Mesodermal cell (in vitro differentiated cells): ENCODE measurements at regions not wholly inside any gene's neighbourhood (a gene's known extent, or its start where the extent isn't known, plus 50 kb on each side); places are given as distances from the start of the nearest gene placed in this dataset.

Experiments
- H3K27ac ChIP-seq: 2 replicates; pipeline ENCODE4 v1.7.0; 2013; ENCODE audit warnings: mild to moderate bottlenecking, low read depth, low read length, moderate library complexity; ENCODE audit not compliant: severe bottlenecking
- H3K36me3 ChIP-seq: 2 replicates; pipeline ENCODE4 v1.7.1; 2013; ENCODE audit warnings: mild to moderate bottlenecking, low read length, moderate library complexity; ENCODE audit not compliant: control insufficient read depth, insufficient read depth
- H3K4me1 ChIP-seq: one replicate; pipeline ENCODE4 v1.7.1; 2013; ENCODE audit warnings: mild to moderate bottlenecking, low read length; ENCODE audit not compliant: insufficient read depth, control insufficient read depth, poor library complexity, severe bottlenecking
- H3K4me3 ChIP-seq: 2 replicates; pipeline ENCODE4 v1.7.0; 2013; ENCODE audit warnings: low read length, control low read depth, mild to moderate bottlenecking; ENCODE audit not compliant: insufficient read depth, poor library complexity, severe bottlenecking; ENCODE audit errors: extremely low read depth
- H3K9me3 ChIP-seq: 2 replicates; pipeline ENCODE4 v1.7.1; 2013; ENCODE audit warnings: mild to moderate bottlenecking, low read length, moderate library complexity; ENCODE audit not compliant: control insufficient read depth
- WGBS, 2 experiments: methylation state at CpG; one replicate each; pipeline ENCODE4 v1.1.5; 2013; ENCODE audit warnings: missing lambda C conversion rate in 2 of 2; ENCODE audit not compliant: insufficient coverage in 2 of 2; 5-methylcytosine and 5-hydroxymethylcytosine counted together

GRCh38 chr3:40766396-40766795, 241.6 kb downstream of the ZNF621 start:
- 100% methylated on average over 2 of the region's 2 CpGs for WGBS, 2 experiments
- Histone ChIP-seq H3K4me1 (peaks cover 11% of the 10 kb centered on the region), H3K36me3 (no peaks in the 10 kb centered on the region), H3K9me3 (no peaks in the 10 kb centered on the region), H3K4me3 (no peak overlapping the region), H3K27ac (no peak overlapping the region)

- Histone ChIP-seq H3K9me3 (no peaks in the 10 kb centered on the region), H3K4me1 (peaks cover 11% of the 10 kb centered on the region), H3K36me3 (no peaks in the 10 kb centered on the region), H3K27ac (peak overlapping the region; percentile 59), H3K4me3 (no peak overlapping the region)
- WGBS, 2 experiments = 87 to 90% methylated on average over 4 of the region's 4 CpGs
Observed at GRCh38 chr3:40768046-40768445, 243.3 kb downstream of the ZNF621 start.

- no peak overlapping the region for H3K4me3 ChIP-seq
- H3K36me3 ChIP-seq = no peaks in the 10 kb centered on the region
- peak overlapping the region; percentile 59 for H3K27ac ChIP-seq
- peaks cover 11% of the 10 kb centered on the region for H3K4me1 ChIP-seq
- no peaks in the 10 kb centered on the region for H3K9me3 ChIP-seq
- WGBS, 2 experiments = 75 to 100% methylated on average over 1 of the region's 1 CpG
Observed at GRCh38 chr3:40768536-40768935, 243.8 kb downstream of the ZNF621 start.

GRCh38 chr3:40770061-40770460, 245.3 kb downstream of the ZNF621 start:
- Histone ChIP-seq H3K4me3 (no peak overlapping the region), H3K27ac (no peak overlapping the region), H3K4me1 (peaks cover 11% of the 10 kb centered on the region), H3K9me3 (no peaks in the 10 kb centered on the region), H3K36me3 (no peaks in the 10 kb centered on the region)
- WGBS, 2 experiments = 89 to 100% methylated on average over 4 of the region's 4 CpGs

GRCh38 chr3:40771112-40771511, 246.4 kb downstream of the ZNF621 start:
- Histone ChIP-seq H3K4me1 (peaks cover 16% of the 10 kb centered on the region), H3K36me3 (no peaks in the 10 kb centered on the region), H3K4me3 (no peak overlapping the region), H3K9me3 (no peaks in the 10 kb centered on the region), H3K27ac (no peak overlapping the region)
- 83 to 90% methylated on average over 2 of the region's 3 CpGs for WGBS, 2 experiments

- H3K36me3 ChIP-seq = no peaks in the 10 kb centered on the region
- no peak overlapping the region for H3K27ac ChIP-seq
- H3K4me3 ChIP-seq = no peak overlapping the region
- 71 to 75% methylated on average over 5 of the region's 6 CpGs for WGBS, 2 experiments
- peaks cover 17% of the 10 kb centered on the region for H3K4me1 ChIP-seq
- no peaks in the 10 kb centered on the region for H3K9me3 ChIP-seq
Observed at GRCh38 chr3:40779039-40779438, 254.3 kb downstream of the ZNF621 start.

GRCh38 chr3:40780291-40780924, 255.6 kb downstream of the ZNF621 start:
- Histone ChIP-seq H3K9me3 (no peaks in the 10 kb centered on the region), H3K4me3 (no peak overlapping the region), H3K27ac (peak overlapping the region; percentile 86), H3K4me1 (peaks cover 17% of the 10 kb centered on the region), H3K36me3 (no peaks in the 10 kb centered on the region)
- 66% methylated on average over 11 to 14 of the region's 19 CpGs for WGBS, 2 experiments

GRCh38 chr3:40780925-40781406, 256.2 kb downstream of the ZNF621 start:
- Histone ChIP-seq H3K9me3 (no peaks in the 10 kb centered on the region), H3K27ac (peak overlapping the region; percentile 86), H3K4me3 (no peak overlapping the region), H3K36me3 (no peaks in the 10 kb centered on the region), H3K4me1 (peaks cover 13% of the 10 kb centered on the region)
- WGBS, 2 experiments = 59 to 87% methylated on average over 6 of the region's 12 CpGs

- Histone ChIP-seq H3K4me3 (no peak overlapping the region), H3K36me3 (no peaks in the 10 kb centered on the region), H3K4me1 (peaks cover 6% of the 10 kb centered on the region), H3K9me3 (no peaks in the 10 kb centered on the region), H3K27ac (no peak overlapping the region)
- WGBS, 2 experiments = 96 to 100% methylated on average over 1 to 2 of the region's 3 CpGs
Observed at GRCh38 chr3:40782111-40782721, 257.5 kb downstream of the ZNF621 start.

- no peak overlapping the region for H3K4me3 ChIP-seq
- whole genome bisulfite sequencing, 2 experiments = 80 to 100% methylated on average over 1 of the region's 2 CpGs
- no peaks in the 10 kb centered on the region for H3K9me3 ChIP-seq
- no peaks in the 10 kb centered on the region for H3K4me1 ChIP-seq
- H3K36me3 ChIP-seq = no peaks in the 10 kb centered on the region
- H3K27ac ChIP-seq = no peak overlapping the region
Observed at GRCh38 chr3:40790746-40791145, 266.0 kb downstream of the ZNF621 start.

GRCh38 chr3:40793730-40794129, 269.0 kb downstream of the ZNF621 start:
- Histone ChIP-seq H3K9me3 (no peaks in the 10 kb centered on the region), H3K4me1 (no peaks in the 10 kb centered on the region), H3K4me3 (no peak overlapping the region), H3K27ac (no peak overlapping the region), H3K36me3 (no peaks in the 10 kb centered on the region)
- WGBS, 2 experiments = 100% methylated on average over 1 of the region's 4 CpGs; no CpG with 5 or more reads in 1 of the 2 experiments
